H1 (cell line): ENCODE measurements at regions not wholly inside any gene's neighbourhood (a gene's known extent, or its start where the extent isn't known, plus 50 kb on each side); places are given as distances from the start of the nearest gene placed in this dataset.

Experiments
- NANOG ChIP-seq: IDR thresholded peaks from 2 replicates; pipeline ENCODE4 v1.6.1; 2011; ENCODE audit warnings: low read length, low read depth, mild to moderate bottlenecking, inconsistent platforms; ENCODE audit not compliant: insufficient read depth, poor library complexity, severe bottlenecking
- PHF8 ChIP-seq: fragments of 200-600 bp; sonication (generic); conservative IDR thresholded peaks from 2 replicates; pipeline ENCODE4 v1.7.1; 2012; ENCODE audit warnings: low read depth, mild to moderate bottlenecking, inconsistent platforms, low read length, moderate library complexity
- POLR2AphosphoS5 ChIP-seq: IDR thresholded peaks from 2 replicates; pipeline ENCODE4 v1.6.1; 2011; ENCODE audit warnings: low read depth, low read length
- RAD21 ChIP-seq, 2 experiments: IDR thresholded peaks in 1 of 2; conservative IDR thresholded peaks in 1 of 2; 2 replicates each; pipeline ENCODE4 v1.6.1; 2011; ENCODE audit warnings: low read depth in 2 of 2, low read length in 2 of 2, improper control_type of control experiment in 1 of 2, inconsistent platforms in 1 of 2, mild to moderate bottlenecking in 1 of 2, moderate library complexity in 1 of 2
- SP2 ChIP-seq: IDR thresholded peaks from 2 replicates; pipeline ENCODE4 v1.6.1; 2012; ENCODE audit warnings: mild to moderate bottlenecking, low read length, inconsistent platforms
- TF ChIP-seq, protein P1 (sequence below), 3 experiments: IDR thresholded peaks; 1 replicate in 2 of 3; 2 replicates in 1 of 3; pipeline versions ENCODE4 v1.5.1 to v1.6.1; 2011; ENCODE audit warnings: low read length in 3 of 3, mild to moderate bottlenecking in 3 of 3, inconsistent platforms in 2 of 3, low read depth in 1 of 3, moderate library complexity in 1 of 3; ENCODE audit not compliant: insufficient read depth in 1 of 3; ENCODE audit errors: control extremely low read depth in 1 of 3

- TF ChIP-seq SP2 (no peak), RAD21 (IDR thresholded peaks at IDR 0.05 in 1 of 2, conservative IDR thresholded peaks at IDR 0.05 in 1 of 2; ENCODE audit: low read depth in 2 of 2, low read length in 2 of 2) (no peak), NANOG (no peak), POLR2AphosphoS5 (no peak), PHF8 (no peak)
- TF ChIP-seq, protein P1, sequence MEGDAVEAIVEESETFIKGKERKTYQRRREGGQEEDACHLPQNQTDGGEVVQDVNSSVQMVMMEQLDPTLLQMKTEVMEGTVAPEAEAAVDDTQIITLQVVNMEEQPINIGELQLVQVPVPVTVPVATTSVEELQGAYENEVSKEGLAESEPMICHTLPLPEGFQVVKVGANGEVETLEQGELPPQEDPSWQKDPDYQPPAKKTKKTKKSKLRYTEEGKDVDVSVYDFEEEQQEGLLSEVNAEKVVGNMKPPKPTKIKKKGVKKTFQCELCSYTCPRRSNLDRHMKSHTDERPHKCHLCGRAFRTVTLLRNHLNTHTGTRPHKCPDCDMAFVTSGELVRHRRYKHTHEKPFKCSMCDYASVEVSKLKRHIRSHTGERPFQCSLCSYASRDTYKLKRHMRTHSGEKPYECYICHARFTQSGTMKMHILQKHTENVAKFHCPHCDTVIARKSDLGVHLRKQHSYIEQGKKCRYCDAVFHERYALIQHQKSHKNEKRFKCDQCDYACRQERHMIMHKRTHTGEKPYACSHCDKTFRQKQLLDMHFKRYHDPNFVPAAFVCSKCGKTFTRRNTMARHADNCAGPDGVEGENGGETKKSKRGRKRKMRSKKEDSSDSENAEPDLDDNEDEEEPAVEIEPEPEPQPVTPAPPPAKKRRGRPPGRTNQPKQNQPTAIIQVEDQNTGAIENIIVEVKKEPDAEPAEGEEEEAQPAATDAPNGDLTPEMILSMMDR (IDR thresholded peaks at IDR 0.05; ENCODE audit: control extremely low read depth in 1 of 3, insufficient read depth in 1 of 3, low read depth in 1 of 3, low read length in 3 of 3): no peak
Measured at GRCh38 chr4:75376543-75376942, 137.7 kb downstream of the RCHY1 start (continued).
